ENCODE measurements at regions not wholly inside any gene's neighbourhood (a gene's known extent, or its start where the extent isn't known, plus 50 kb on each side); places are given as distances from the start of the nearest gene placed in this dataset.

DNA sequence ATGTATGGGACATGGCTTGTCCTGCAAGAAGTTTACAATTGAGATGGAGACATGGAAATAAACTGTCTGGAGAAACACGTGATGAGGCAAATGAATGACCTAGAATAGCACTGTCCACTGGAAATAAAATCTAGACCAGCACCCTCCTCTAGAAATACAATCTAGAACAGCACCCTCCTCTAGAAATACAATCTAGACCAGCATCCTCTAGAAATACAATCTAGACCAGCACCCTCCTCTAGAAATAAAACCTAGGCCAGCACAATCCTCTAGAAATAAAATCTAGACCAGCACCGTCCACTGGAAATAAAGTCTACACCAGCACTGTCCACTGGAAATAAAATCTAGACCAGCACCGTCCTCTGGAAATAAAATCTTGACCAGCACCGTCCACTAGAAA lies 69.2 kb upstream of the RFLNA start (continued):
- TF ChIP-seq SRSF9 (IDR thresholded peaks at IDR 0.05; ENCODE audit: borderline replicate concordance, insufficient read depth, low read depth, low read length, poor library complexity, severe bottlenecking) (no peak), SUZ12 (IDR thresholded peaks at IDR 0.05; ENCODE audit: low read depth, low read length) (no peak), FOXA3 (CRISPR knock-in tag; IDR thresholded peaks at IDR 0.05) (no peak)
- TF ChIP-seq, protein P1, sequence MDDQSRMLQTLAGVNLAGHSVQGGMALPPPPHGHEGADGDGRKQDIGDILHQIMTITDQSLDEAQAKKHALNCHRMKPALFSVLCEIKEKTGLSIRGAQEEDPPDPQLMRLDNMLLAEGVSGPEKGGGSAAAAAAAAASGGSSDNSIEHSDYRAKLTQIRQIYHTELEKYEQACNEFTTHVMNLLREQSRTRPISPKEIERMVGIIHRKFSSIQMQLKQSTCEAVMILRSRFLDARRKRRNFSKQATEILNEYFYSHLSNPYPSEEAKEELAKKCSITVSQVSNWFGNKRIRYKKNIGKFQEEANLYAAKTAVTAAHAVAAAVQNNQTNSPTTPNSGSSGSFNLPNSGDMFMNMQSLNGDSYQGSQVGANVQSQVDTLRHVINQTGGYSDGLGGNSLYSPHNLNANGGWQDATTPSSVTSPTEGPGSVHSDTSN (CRISPR knock-in tag; IDR thresholded peaks at IDR 0.05; ENCODE audit: borderline replicate concordance) = no peak

GRCh38 chr12:124227951-124228711 lies 66.8 kb upstream of the RFLNA start:
- H3K4me1 ChIP-seq (ENCODE audit: insufficient read depth, low read length) = peaks cover 8% of the 10 kb centered on the region; the same call in 1 of the 2 replicates
- ChIA-PET CTCF (ENCODE audit: low intra/inter-chr PET ratio, low total read pairs) (no interaction called here), POLR2A (no interaction called here)
- no peak overlapping the region for H3K4me2 ChIP-seq (ENCODE audit: low read depth, low read length)
- DNase-seq (ENCODE audit: low spot score) (no peak), ATAC-seq (no peak), FAIRE-seq (no peak)
- no peaks in the 10 kb centered on the region for H3K36me3 ChIP-seq (replicated peaks in 1 of 2; ENCODE audit: control insufficient read depth in 1 of 2, insufficient read depth in 2 of 2, low read length in 2 of 2)
- in situ Hi-C loops (cut with HindIII; ENCODE audit: extremely low pct_ligation_motif_present, low pct_unique_long_range_greater_than_20kb) = no loop called here
- no peaks in the 10 kb centered on the region for H4K20me1 ChIP-seq (ENCODE audit: insufficient read depth, low read length)
- TF ChIP-seq SP5 (CRISPR knock-in tag; IDR thresholded peaks at IDR 0.05; ENCODE audit: borderline replicate concordance, low read depth) (no peak), IRX3 (CRISPR knock-in tag; IDR thresholded peaks at IDR 0.05; ENCODE audit: borderline replicate concordance, low read depth) (no peak), ATF7 (IDR thresholded peaks at IDR 0.05) (0 out of 2 replicates have a peak, but pooled peaks have one; percentile 29), ATF7 (CRISPR knock-in tag; IDR thresholded peaks at IDR 0.05) (no peak), TRIM24 (CRISPR knock-in tag; IDR thresholded peaks at IDR 0.05) (no peak), MZF1 (CRISPR knock-in tag; IDR thresholded peaks at IDR 0.05; ENCODE audit: borderline replicate concordance) (no peak), CEBPB (IDR thresholded peaks at IDR 0.05; ENCODE audit: borderline replicate concordance, low read depth, low read length) (peak; percentile 22; the same call in 1 of the 2 replicates), HMG20A (CRISPR knock-in tag; IDR thresholded peaks at IDR 0.05; ENCODE audit: borderline replicate concordance) (no peak), SIN3B (IDR thresholded peaks at IDR 0.05; ENCODE audit: low read length) (no peak), SMAD3 (CRISPR knock-in tag; IDR thresholded peaks at IDR 0.05) (no peak)
- TF ChIP-seq, protein P2, sequence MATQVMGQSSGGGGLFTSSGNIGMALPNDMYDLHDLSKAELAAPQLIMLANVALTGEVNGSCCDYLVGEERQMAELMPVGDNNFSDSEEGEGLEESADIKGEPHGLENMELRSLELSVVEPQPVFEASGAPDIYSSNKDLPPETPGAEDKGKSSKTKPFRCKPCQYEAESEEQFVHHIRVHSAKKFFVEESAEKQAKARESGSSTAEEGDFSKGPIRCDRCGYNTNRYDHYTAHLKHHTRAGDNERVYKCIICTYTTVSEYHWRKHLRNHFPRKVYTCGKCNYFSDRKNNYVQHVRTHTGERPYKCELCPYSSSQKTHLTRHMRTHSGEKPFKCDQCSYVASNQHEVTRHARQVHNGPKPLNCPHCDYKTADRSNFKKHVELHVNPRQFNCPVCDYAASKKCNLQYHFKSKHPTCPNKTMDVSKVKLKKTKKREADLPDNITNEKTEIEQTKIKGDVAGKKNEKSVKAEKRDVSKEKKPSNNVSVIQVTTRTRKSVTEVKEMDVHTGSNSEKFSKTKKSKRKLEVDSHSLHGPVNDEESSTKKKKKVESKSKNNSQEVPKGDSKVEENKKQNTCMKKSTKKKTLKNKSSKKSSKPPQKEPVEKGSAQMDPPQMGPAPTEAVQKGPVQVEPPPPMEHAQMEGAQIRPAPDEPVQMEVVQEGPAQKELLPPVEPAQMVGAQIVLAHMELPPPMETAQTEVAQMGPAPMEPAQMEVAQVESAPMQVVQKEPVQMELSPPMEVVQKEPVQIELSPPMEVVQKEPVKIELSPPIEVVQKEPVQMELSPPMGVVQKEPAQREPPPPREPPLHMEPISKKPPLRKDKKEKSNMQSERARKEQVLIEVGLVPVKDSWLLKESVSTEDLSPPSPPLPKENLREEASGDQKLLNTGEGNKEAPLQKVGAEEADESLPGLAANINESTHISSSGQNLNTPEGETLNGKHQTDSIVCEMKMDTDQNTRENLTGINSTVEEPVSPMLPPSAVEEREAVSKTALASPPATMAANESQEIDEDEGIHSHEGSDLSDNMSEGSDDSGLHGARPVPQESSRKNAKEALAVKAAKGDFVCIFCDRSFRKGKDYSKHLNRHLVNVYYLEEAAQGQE (IDR thresholded peaks at IDR 0.05; ENCODE audit: borderline replicate concordance in 1 of 2, low read depth in 1 of 2, low read length in 2 of 2) = no peak
- no peak overlapping the region for H3K4me3 ChIP-seq (replicated peaks in 1 of 3; ENCODE audit: insufficient read depth in 1 of 3, low read depth in 2 of 3, low read length in 3 of 3)
- no peak overlapping the region for H3K27ac ChIP-seq (ENCODE audit: extremely low read length, insufficient read depth, low read length)
- 51% methylated on average over 15 of the region's 25 CpGs for WGBS (ENCODE audit: low lambda C conversion rate)
- no peak overlapping the region for H3K9ac ChIP-seq (ENCODE audit: insufficient read depth, low read depth, low read length)
- no peaks in the 10 kb centered on the region; the same call in 1 of the 2 replicates for H3K9me3 ChIP-seq (ENCODE audit: low read length)
- H2AFZ ChIP-seq (ENCODE audit: low read length) = no peak overlapping the region
- H3K79me2 ChIP-seq (ENCODE audit: insufficient read depth, low read length) = no peaks in the 10 kb centered on the region
- peaks cover 1 to 15% of the 10 kb centered on the region in 2 experiments; a peak in 3 of 5 replicates for H3K27me3 ChIP-seq (ENCODE audit: control insufficient read depth in 1 of 2, insufficient read depth in 2 of 2, low read length in 2 of 2)
- intact Hi-C loops (cut with micrococcal nuclease; ENCODE audit: unreplicated experiment) = no loop called here
- no TSS peak for BruUV-seq (replicated peaks)
